HepG2 (cell line): ENCODE measurements at regions not wholly inside any gene's neighbourhood (a gene's known extent, or its start where the extent isn't known, plus 50 kb on each side); places are given as distances from the start of the nearest gene placed in this dataset.

Experiments
- ATAC-seq: fragments of 200-7000 bp; cut with Tn5 transposase; 3 replicates; pipeline ENCODE4 v1.9.1; 2020; ENCODE audit warnings: mild to moderate bottlenecking, moderate library complexity
- BruUV-seq: library from RNA; stranded (reverse); fragments of 400-500 nt; replicated peaks from 2 replicates; lab custom pipeline; 2021; lab: Mats Ljungman, UMichigan
- CTCF ChIA-PET: fragments of 300-600 bp; formaldehyde crosslinking; extraction: SDS; loops from one replicate; lab custom pipeline; 2021; ENCODE audit warnings: low total read pairs, inconsistent platforms, low intra/inter-chr PET ratio; lab: Yijun Ruan, JAX
- POLR2A ChIA-PET: fragments of 350-600 bp; sonication (Branson Sonifier 250); formaldehyde crosslinking; loops from one replicate; lab custom pipeline; 2020; ENCODE audit warnings: antibody characterized with exemption, inconsistent platforms; lab: Yijun Ruan, JAX
- DNase-seq: peaks from one replicate; pipeline ENCODE4 v3.0.0-alpha.2; 2015; ENCODE audit warnings: low spot score
- FAIRE-seq: peaks from 3 replicates; lab custom pipeline; 2011; peaks lifted over from hg19 to GRCh38; lab: Jason Lieb, UNC
- H2AFZ ChIP-seq: one replicate; pipeline ENCODE4 v1.6.1; 2011; ENCODE audit warnings: low read length, inconsistent platforms
- H3K27ac ChIP-seq: fragments of 300-600 bp; 3 replicates; pipeline ENCODE4 v1.8.0; 2011; ENCODE audit warnings: mixed run types, mild to moderate bottlenecking, mixed read lengths, low read length, inconsistent platforms; ENCODE audit not compliant: insufficient read depth; ENCODE audit errors: extremely low read length
- H3K27me3 ChIP-seq, 2 experiments: fragments of 200-600 bp in 1 of 2; 2 replicates in 1 of 2; 3 replicates in 1 of 2; pipeline versions ENCODE4 v1.6.0 to v1.8.0; 2011; ENCODE audit warnings: low read length in 2 of 2, mild to moderate bottlenecking in 2 of 2, moderate library complexity in 2 of 2, inconsistent platforms in 1 of 2; ENCODE audit not compliant: insufficient read depth in 2 of 2, control insufficient read depth in 1 of 2
- H3K36me3 ChIP-seq, 2 experiments: fragments of 200-600 bp in 1 of 2; replicated peaks in 1 of 2; 2 replicates in 1 of 2; 3 replicates in 1 of 2; pipeline versions ENCODE4 v1.5.1 to v1.8.0; 2011; ENCODE audit warnings: low read length in 2 of 2, inconsistent platforms in 1 of 2; ENCODE audit not compliant: insufficient read depth in 2 of 2, control insufficient read depth in 1 of 2
- H3K4me1 ChIP-seq: 2 replicates; pipeline ENCODE4 v1.5.1; 2012; ENCODE audit warnings: low read length, inconsistent platforms; ENCODE audit not compliant: insufficient read depth
- H3K4me2 ChIP-seq: 2 replicates; pipeline ENCODE4 v1.6.0; 2011; ENCODE audit warnings: low read depth, low read length, inconsistent platforms
- H3K4me3 ChIP-seq, 3 experiments: fragments of 200-600 bp in 1 of 3; sonication (generic), shearing (Covaris generic) in 1 of 3; replicated peaks in 1 of 3; 2 replicates each; pipeline ENCODE4 v1.5.1; 2011 to 2016; ENCODE audit warnings: low read length in 3 of 3, inconsistent platforms in 2 of 3, low read depth in 2 of 3, mild to moderate bottlenecking in 2 of 3, control low read depth in 1 of 3, mixed read lengths in 1 of 3; ENCODE audit not compliant: insufficient read depth in 1 of 3
- H3K79me2 ChIP-seq: one replicate; pipeline ENCODE4 v1.6.1; 2011; ENCODE audit warnings: low read length, inconsistent platforms; ENCODE audit not compliant: insufficient read depth
- H3K9ac ChIP-seq: 2 replicates; pipeline ENCODE4 v1.6.0; 2011; ENCODE audit warnings: mild to moderate bottlenecking, low read depth, low read length, inconsistent platforms; ENCODE audit not compliant: insufficient read depth
- H3K9me3 ChIP-seq: 2 replicates; pipeline ENCODE4 v1.5.1; 2012; ENCODE audit warnings: mild to moderate bottlenecking, low read length
- H4K20me1 ChIP-seq: 2 replicates; pipeline ENCODE4 v1.6.0; 2011; ENCODE audit warnings: inconsistent platforms, mild to moderate bottlenecking, low read length, moderate library complexity; ENCODE audit not compliant: insufficient read depth
- HMGXB4 ChIP-seq, 2 experiments: sonication (generic) in 1 of 2; formaldehyde crosslinking in 1 of 2; IDR thresholded peaks; 2 replicates each; pipeline versions ENCODE4 v1.4.0 to v1.6.1; 2018 to 2020; ENCODE audit warnings: missing genetic modification reagents in 2 of 2, borderline replicate concordance in 1 of 2, low read depth in 1 of 2, mild to moderate bottlenecking in 1 of 2, missing biosample characterization in 1 of 2
- NRL ChIP-seq: sonication (generic); formaldehyde crosslinking; IDR thresholded peaks from 2 replicates; pipeline ENCODE4 v1.5.0; 2020; ENCODE audit warnings: missing genetic modification reagents, mild to moderate bottlenecking, moderate library complexity, borderline replicate concordance
- PRDM15 ChIP-seq: sonication (generic); formaldehyde crosslinking; IDR thresholded peaks from 2 replicates; pipeline ENCODE4 v1.4.0; 2020; ENCODE audit warnings: missing genetic modification reagents
- SP5 ChIP-seq: IDR thresholded peaks from 2 replicates; pipeline ENCODE4 v1.6.1; 2016; ENCODE audit warnings: low read depth, borderline replicate concordance
- U2AF2 ChIP-seq: fragments of 200-400 bp; formaldehyde crosslinking; IDR thresholded peaks from 2 replicates; pipeline ENCODE4 v1.6.1; 2017; ENCODE audit warnings: low read depth, mild to moderate bottlenecking, low read length
- ZNF710 ChIP-seq: sonication (generic); formaldehyde crosslinking; IDR thresholded peaks from 2 replicates; pipeline ENCODE4 v1.5.0; 2020; ENCODE audit warnings: mild to moderate bottlenecking, missing genetic modification reagents, borderline replicate concordance
- ZNF770 ChIP-seq: sonication (generic); formaldehyde crosslinking; IDR thresholded peaks from 2 replicates; pipeline ENCODE4 v1.5.0; 2020; ENCODE audit warnings: mild to moderate bottlenecking, missing genetic modification reagents
- WGBS: methylation state at CpG from one replicate; pipeline ENCODE4 v1.1.6; 2017; ENCODE audit warnings: low lambda C conversion rate; 5-methylcytosine and 5-hydroxymethylcytosine counted together
- in situ Hi-C: cut with HindIII; loops from 2 replicates; pipeline ENCODE4 v1.10.0; 2017; ENCODE audit warnings: low pct_unique_long_range_greater_than_20kb; ENCODE audit not compliant: extremely low pct_ligation_motif_present
- intact Hi-C: fragments of 100-400 bp; cut with micrococcal nuclease; formaldehyde crosslinking; loops from one replicate; pipeline ENCODE4 v1.10.0; 2022; ENCODE audit not compliant: unreplicated experiment
- TF ChIP-seq, protein P1 (sequence below): sonication (generic); formaldehyde crosslinking; IDR thresholded peaks from 2 replicates; pipeline ENCODE4 v1.4.0; 2020; ENCODE audit warnings: missing genetic modification reagents
- TF ChIP-seq, protein P2 (sequence below): sonication (generic); formaldehyde crosslinking; IDR thresholded peaks from 2 replicates; pipeline ENCODE4 v1.4.0; 2020; ENCODE audit warnings: mild to moderate bottlenecking, missing genetic modification reagents

DNA sequence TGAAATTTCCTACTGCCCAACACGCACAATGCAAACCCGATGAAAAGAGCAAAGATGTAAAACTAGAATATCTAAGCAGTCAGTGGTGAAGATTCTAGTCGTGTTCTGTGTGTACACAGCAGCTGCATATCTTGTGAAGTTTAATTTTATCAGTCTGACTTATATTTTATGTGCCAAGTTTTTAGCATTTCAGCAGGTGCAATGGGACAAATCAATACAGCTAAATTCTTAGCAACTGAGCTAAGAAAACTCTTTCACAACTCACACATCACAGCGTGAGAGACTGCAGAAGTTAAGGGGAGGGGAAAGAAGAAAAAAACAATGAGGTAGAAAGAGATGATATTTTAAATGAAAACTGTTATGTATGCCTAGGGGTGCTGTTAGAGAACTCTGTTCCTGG is 164.9 kb upstream of the NEBL start (continued):
- TF ChIP-seq U2AF2 (no peak), ZNF770 (no peak), SP5 (CRISPR knock-in tag) (no peak)
- TF ChIP-seq, protein P1, sequence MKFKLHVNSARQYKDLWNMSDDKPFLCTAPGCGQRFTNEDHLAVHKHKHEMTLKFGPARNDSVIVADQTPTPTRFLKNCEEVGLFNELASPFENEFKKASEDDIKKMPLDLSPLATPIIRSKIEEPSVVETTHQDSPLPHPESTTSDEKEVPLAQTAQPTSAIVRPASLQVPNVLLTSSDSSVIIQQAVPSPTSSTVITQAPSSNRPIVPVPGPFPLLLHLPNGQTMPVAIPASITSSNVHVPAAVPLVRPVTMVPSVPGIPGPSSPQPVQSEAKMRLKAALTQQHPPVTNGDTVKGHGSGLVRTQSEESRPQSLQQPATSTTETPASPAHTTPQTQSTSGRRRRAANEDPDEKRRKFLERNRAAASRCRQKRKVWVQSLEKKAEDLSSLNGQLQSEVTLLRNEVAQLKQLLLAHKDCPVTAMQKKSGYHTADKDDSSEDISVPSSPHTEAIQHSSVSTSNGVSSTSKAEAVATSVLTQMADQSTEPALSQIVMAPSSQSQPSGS (CRISPR knock-in tag), result no peak
- TF ChIP-seq, protein P2, sequence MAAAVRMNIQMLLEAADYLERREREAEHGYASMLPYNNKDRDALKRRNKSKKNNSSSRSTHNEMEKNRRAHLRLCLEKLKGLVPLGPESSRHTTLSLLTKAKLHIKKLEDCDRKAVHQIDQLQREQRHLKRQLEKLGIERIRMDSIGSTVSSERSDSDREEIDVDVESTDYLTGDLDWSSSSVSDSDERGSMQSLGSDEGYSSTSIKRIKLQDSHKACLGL (CRISPR knock-in tag), result no peak

DNA sequence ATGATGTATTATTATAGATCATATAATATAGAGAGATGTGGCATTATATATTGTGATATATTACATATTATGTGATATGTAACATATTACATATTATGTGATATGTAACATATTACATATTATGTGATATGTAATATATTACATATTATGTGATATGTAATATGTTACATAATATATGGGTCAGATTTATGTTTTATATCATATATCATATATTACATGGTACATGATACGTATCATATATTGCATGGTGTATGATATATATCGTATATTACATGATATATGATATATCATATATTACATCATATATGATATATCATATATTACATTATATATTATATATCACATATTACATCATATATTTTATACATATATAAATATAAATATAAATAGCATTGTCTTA is 164.1 kb upstream of the NEBL start:
- Histone ChIP-seq H3K4me1 (no peaks in the 10 kb centered on the region), H3K4me3 (no peak overlapping the region), H3K4me2 (no peak overlapping the region), H3K9ac (no peak overlapping the region), H3K36me3 (no peaks in the 10 kb centered on the region), H4K20me1 (no peaks in the 10 kb centered on the region), H3K79me2 (no peaks in the 10 kb centered on the region), H2AFZ (no peak overlapping the region), H3K27ac (no peak overlapping the region), H3K9me3 (peaks cover 17% of the 10 kb centered on the region), H3K27me3 (peaks cover 0 to 10% of the 10 kb centered on the region in 2 experiments; a peak in 3 of 5 replicates)
- ATAC-seq (no peak), FAIRE-seq (no peak), DNase-seq (no peak)
- POLR2A ChIA-PET, result no interaction called here
- BruUV-seq, result no TSS peak
- 8% methylated on average over 2 of the region's 2 CpGs for WGBS
- intact Hi-C loops, result no loop called here
- in situ Hi-C loops, result no loop called here
- CTCF ChIA-PET, result no interaction called here
- TF ChIP-seq ZNF710 (CRISPR knock-in tag) (no peak), HMGXB4 (CRISPR knock-in tag; IDR thresholded peaks at IDR 0.05; ENCODE audit: borderline replicate concordance in 1 of 2, low read depth in 1 of 2) (no peak), PRDM15 (CRISPR knock-in tag) (no peak), NRL (no peak)
